Esophagus squamous epithelium (tissue), 4 donors: ENCODE measurements at regions not wholly inside any gene's neighbourhood (a gene's known extent, or its start where the extent isn't known, plus 50 kb on each side); places are given as distances from the start of the nearest gene placed in this dataset.

Experiments
- CTCF ChIP-seq, 6 experiments: fragments of 450-650 bp in 4 of 6; fragments of 200-600 bp in 2 of 6; sonication (generic) in 2 of 6; IDR thresholded peaks; one replicate each; pipeline ENCODE4 v1.5.1; 2016 to 2019; ENCODE audit warnings: antibody characterized with exemption in 6 of 6, mild to moderate bottlenecking in 4 of 6, moderate library complexity in 4 of 6
- POLR2A ChIP-seq, 4 donors: fragments of 450-650 bp; IDR thresholded peaks; one replicate each; pipeline ENCODE4 v1.6.1; 2017; ENCODE audit warnings: antibody characterized with exemption in 4 of 4, mild to moderate bottlenecking in 4 of 4, moderate library complexity in 3 of 4

- TF ChIP-seq CTCF (IDR thresholded peaks at IDR 0.05) = no peak
- no peak for TF ChIP-seq POLR2A (IDR thresholded peaks at IDR 0.05)
Measured at GRCh38 chr5:31113101-31113500, 80.4 kb upstream of the CDH6 start.
